SK-N-SH (cell line): ENCODE measurements at regions not wholly inside any gene's neighbourhood (a gene's known extent, or its start where the extent isn't known, plus 50 kb on each side); places are given as distances from the start of the nearest gene placed in this dataset.

ENCODE experiments used
- CTCF ChIA-PET: fragments of 300-600, 350-600 bp; formaldehyde crosslinking; extraction: SDS; loops from one replicate; lab custom pipeline; 2021; lab: Yijun Ruan, JAX
- POLR2A ChIA-PET: fragments of 350-600 bp; sonication (Branson Sonifier 250); formaldehyde crosslinking; extraction: SDS; loops from one replicate; lab custom pipeline; 2020; ENCODE audit warnings: antibody characterized with exemption, inconsistent platforms; lab: Yijun Ruan, JAX
- DNase-seq: peaks from one replicate; pipeline ENCODE4 v3.0.0; 2012
- H2AFZ ChIP-seq: fragments of 200-600 bp; sonication (generic); 2 replicates; pipeline ENCODE4 v1.8.1; 2016; ENCODE audit warnings: antibody characterized with exemption, mild to moderate bottlenecking, low read depth
- H3F3A ChIP-seq: fragments of 200-600 bp; sonication (generic); replicated peaks from 2 replicates; pipeline ENCODE3; 2016; ENCODE audit warnings: antibody characterized with exemption, mild to moderate bottlenecking; ENCODE audit not compliant: insufficient read depth
- H3K27ac ChIP-seq, 2 experiments: fragments of 200-500 bp in 1 of 2; fragments of 200-600 bp in 1 of 2; sonication (Bioruptor generic) in 1 of 2; sonication (generic), shearing (Covaris generic) in 1 of 2; 2 replicates each; pipeline versions ENCODE4 v1.5.1 to v1.6.1; 2014 to 2016; ENCODE audit warnings: low read depth in 2 of 2, inconsistent platforms in 1 of 2, low read length in 1 of 2, mild to moderate bottlenecking in 1 of 2, mixed read lengths in 1 of 2
- H3K27me3 ChIP-seq: fragments of 200-600 bp; sonication (generic), shearing (Covaris generic); 2 replicates; pipeline ENCODE4 v1.6.1; 2016; ENCODE audit warnings: mixed run types; ENCODE audit not compliant: insufficient read depth
- H3K36me3 ChIP-seq, 2 experiments: fragments of 200-500 bp in 1 of 2; fragments of 200-600 bp in 1 of 2; sonication (Bioruptor generic) in 1 of 2; sonication (generic) in 1 of 2; replicated peaks in 1 of 2; 2 replicates each; pipeline versions ENCODE3 to v1.5.1; 2014 to 2016; ENCODE audit warnings: low read length in 1 of 2, mild to moderate bottlenecking in 1 of 2; ENCODE audit not compliant: insufficient read depth in 2 of 2, control insufficient read depth in 1 of 2
- H3K4me1 ChIP-seq, 2 experiments: fragments of 200-500 bp in 1 of 2; fragments of 200-600 bp in 1 of 2; sonication (Bioruptor generic) in 1 of 2; sonication (generic), shearing (Covaris generic) in 1 of 2; 2 replicates each; pipeline versions ENCODE4 v1.5.1 to v1.6.1; 2014 to 2016; ENCODE audit warnings: low read depth in 1 of 2, low read length in 1 of 2, mixed run types in 1 of 2; ENCODE audit not compliant: insufficient read depth in 2 of 2, control insufficient read depth in 1 of 2
- H3K4me2 ChIP-seq: fragments of 200-600 bp; sonication (generic), shearing (Covaris generic); 2 replicates; pipeline ENCODE4 v1.6.1; 2017; ENCODE audit warnings: mixed run types
- H3K4me3 ChIP-seq, 2 experiments: fragments of 200-500 bp in 1 of 2; fragments of 200-600 bp in 1 of 2; sonication (Bioruptor generic) in 1 of 2; sonication (generic), shearing (Covaris generic) in 1 of 2; 2 replicates each; pipeline versions ENCODE4 v1.5.1 to v1.8.1; 2014 to 2016; ENCODE audit warnings: low read depth in 2 of 2, inconsistent platforms in 1 of 2, low read length in 1 of 2, mild to moderate bottlenecking in 1 of 2, mixed read lengths in 1 of 2, moderate library complexity in 1 of 2
- H3K79me2 ChIP-seq: fragments of 200-600 bp; sonication (generic); 2 replicates; pipeline ENCODE4 v1.8.1; 2017; ENCODE audit warnings: mild to moderate bottlenecking; ENCODE audit not compliant: insufficient read depth
- H3K9ac ChIP-seq: fragments of 200-600 bp; sonication (generic); 2 replicates; pipeline ENCODE4 v1.6.1; 2017; ENCODE audit warnings: mixed run types
- H3K9me2 ChIP-seq: fragments of 200-600 bp; sonication (generic); 2 replicates; pipeline ENCODE4 v1.6.1; 2017; ENCODE audit warnings: mixed run types
- H3K9me3 ChIP-seq: fragments of 200-600 bp; sonication (generic); 2 replicates; pipeline ENCODE4 v1.6.1; 2017; ENCODE audit warnings: mixed run types, mild to moderate bottlenecking, moderate library complexity
- H4K20me1 ChIP-seq: fragments of 200-600 bp; sonication (generic); 2 replicates; pipeline ENCODE4 v1.6.1; 2017; ENCODE audit warnings: mild to moderate bottlenecking, mixed run types; ENCODE audit not compliant: insufficient read depth
- CHD2 ChIP-seq: fragments of 150-350 bp; IDR thresholded peaks from 2 replicates; pipeline ENCODE4 v1.6.1; 2018; ENCODE audit warnings: low read length; ENCODE audit not compliant: partially characterized antibody
- EZH2phosphoT487 ChIP-seq: fragments of 200-600 bp; sonication (generic); IDR thresholded peaks from 2 replicates; pipeline ENCODE4 v1.6.1; 2017; ENCODE audit warnings: low read depth, mixed run types, mild to moderate bottlenecking, antibody characterized with exemption, moderate library complexity, borderline replicate concordance
- FOXJ3 ChIP-seq: sonication (generic); formaldehyde crosslinking; IDR thresholded peaks from 2 replicates; pipeline ENCODE4 v1.5.1; 2020; ENCODE audit warnings: mild to moderate bottlenecking, missing genetic modification reagents
- GATA2 ChIP-seq: sonication (generic); formaldehyde crosslinking; IDR thresholded peaks from 2 replicates; pipeline ENCODE4 v1.5.0; 2020; ENCODE audit warnings: mild to moderate bottlenecking, missing genetic modification reagents
- JUND ChIP-seq: IDR thresholded peaks from 2 replicates; pipeline ENCODE4 v1.4.0; 2012
- MEF2A ChIP-seq: IDR thresholded peaks from 2 replicates; pipeline ENCODE4 v1.4.0; 2012; ENCODE audit warnings: low read depth, borderline replicate concordance
- MXI1 ChIP-seq: IDR thresholded peaks from 2 replicates; pipeline ENCODE4 v1.6.1; 2012; ENCODE audit warnings: mild to moderate bottlenecking, low read depth, low read length, improper control_type of control experiment
- NRF1 ChIP-seq: IDR thresholded peaks from 2 replicates; pipeline ENCODE4 v1.6.1; 2012; ENCODE audit warnings: low read depth, mild to moderate bottlenecking, low read length
- POLR2AphosphoS5 ChIP-seq: IDR thresholded peaks from 2 replicates; pipeline ENCODE4 v1.6.1; 2012; ENCODE audit warnings: low read depth, low read length
- RAD21 ChIP-seq: IDR thresholded peaks from 2 replicates; pipeline ENCODE4 v1.6.1; 2012; ENCODE audit warnings: mild to moderate bottlenecking, low read length
- RCOR1 ChIP-seq: fragments of 150-350 bp; IDR thresholded peaks from 2 replicates; pipeline ENCODE4 v1.6.1; 2017; ENCODE audit warnings: antibody characterized with exemption, low read length
- RFX5 ChIP-seq: IDR thresholded peaks from 2 replicates; pipeline ENCODE4 v1.6.1; 2012; ENCODE audit warnings: mild to moderate bottlenecking, improper control_type of control experiment, low read length
- SMC3 ChIP-seq: IDR thresholded peaks from 2 replicates; pipeline ENCODE4 v1.6.1; 2012; ENCODE audit warnings: low read depth, low read length, improper control_type of control experiment
- TAF1 ChIP-seq: IDR thresholded peaks from 2 replicates; pipeline ENCODE4 v1.6.1; 2012; ENCODE audit warnings: low read depth, mild to moderate bottlenecking, low read length, moderate library complexity, borderline replicate concordance
- TCF12 ChIP-seq: IDR thresholded peaks from 2 replicates; pipeline ENCODE4 v1.4.0; 2012
- YY1 ChIP-seq: IDR thresholded peaks from 2 replicates; pipeline ENCODE4 v1.4.0; 2012; ENCODE audit warnings: low read depth, mild to moderate bottlenecking
- ZBTB33 ChIP-seq: IDR thresholded peaks from 2 replicates; pipeline ENCODE4 v1.4.0; 2012; ENCODE audit warnings: low read depth, borderline replicate concordance
- WGBS: methylation state at CpG from one replicate; pipeline ENCODE4 v1.1.6; 2017; ENCODE audit warnings: low lambda C conversion rate; 5-methylcytosine and 5-hydroxymethylcytosine counted together
- TF ChIP-seq, protein P1 (sequence below): IDR thresholded peaks from 2 replicates; pipeline ENCODE4 v1.6.1; 2012; ENCODE audit warnings: mild to moderate bottlenecking, low read depth, low read length, moderate library complexity
- TF ChIP-seq, protein P2 (sequence below): IDR thresholded peaks from 2 replicates; pipeline ENCODE4 v1.4.0; 2012; ENCODE audit warnings: low read depth, borderline replicate concordance
- TF ChIP-seq, protein P3 (sequence below): IDR thresholded peaks from 2 replicates; pipeline ENCODE4; 2012

- TF ChIP-seq, protein P1, sequence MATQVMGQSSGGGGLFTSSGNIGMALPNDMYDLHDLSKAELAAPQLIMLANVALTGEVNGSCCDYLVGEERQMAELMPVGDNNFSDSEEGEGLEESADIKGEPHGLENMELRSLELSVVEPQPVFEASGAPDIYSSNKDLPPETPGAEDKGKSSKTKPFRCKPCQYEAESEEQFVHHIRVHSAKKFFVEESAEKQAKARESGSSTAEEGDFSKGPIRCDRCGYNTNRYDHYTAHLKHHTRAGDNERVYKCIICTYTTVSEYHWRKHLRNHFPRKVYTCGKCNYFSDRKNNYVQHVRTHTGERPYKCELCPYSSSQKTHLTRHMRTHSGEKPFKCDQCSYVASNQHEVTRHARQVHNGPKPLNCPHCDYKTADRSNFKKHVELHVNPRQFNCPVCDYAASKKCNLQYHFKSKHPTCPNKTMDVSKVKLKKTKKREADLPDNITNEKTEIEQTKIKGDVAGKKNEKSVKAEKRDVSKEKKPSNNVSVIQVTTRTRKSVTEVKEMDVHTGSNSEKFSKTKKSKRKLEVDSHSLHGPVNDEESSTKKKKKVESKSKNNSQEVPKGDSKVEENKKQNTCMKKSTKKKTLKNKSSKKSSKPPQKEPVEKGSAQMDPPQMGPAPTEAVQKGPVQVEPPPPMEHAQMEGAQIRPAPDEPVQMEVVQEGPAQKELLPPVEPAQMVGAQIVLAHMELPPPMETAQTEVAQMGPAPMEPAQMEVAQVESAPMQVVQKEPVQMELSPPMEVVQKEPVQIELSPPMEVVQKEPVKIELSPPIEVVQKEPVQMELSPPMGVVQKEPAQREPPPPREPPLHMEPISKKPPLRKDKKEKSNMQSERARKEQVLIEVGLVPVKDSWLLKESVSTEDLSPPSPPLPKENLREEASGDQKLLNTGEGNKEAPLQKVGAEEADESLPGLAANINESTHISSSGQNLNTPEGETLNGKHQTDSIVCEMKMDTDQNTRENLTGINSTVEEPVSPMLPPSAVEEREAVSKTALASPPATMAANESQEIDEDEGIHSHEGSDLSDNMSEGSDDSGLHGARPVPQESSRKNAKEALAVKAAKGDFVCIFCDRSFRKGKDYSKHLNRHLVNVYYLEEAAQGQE: no peak
- TF ChIP-seq ZBTB33: no peak
- TF ChIP-seq GATA2: no peak
- TF ChIP-seq TAF1: no peak
- no peak for TF ChIP-seq FOXJ3
- TF ChIP-seq MXI1: no peak
- no peak for TF ChIP-seq POLR2AphosphoS5
- TF ChIP-seq EZH2phosphoT487: no peak
- no peak for TF ChIP-seq MEF2A
Measured at GRCh38 chr22:22986640-22987039, 83.7 kb upstream of the GNAZ start (continued).

- Histone ChIP-seq H3K4me2 (no peak overlapping the region), H3K9me2 (no peaks in the 10 kb centered on the region), H3K4me3 (no peak overlapping the region), H3K36me3 (no peaks in the 10 kb centered on the region), H3K27me3 (peaks cover 10% of the 10 kb centered on the region; the same call in 1 of the 2 replicates), H3K9ac (no peak overlapping the region), H3K9me3 (no peaks in the 10 kb centered on the region), H3K4me1 (no peaks in the 10 kb centered on the region), H2AFZ (no peak overlapping the region), H3K27ac (no peak overlapping the region), H3F3A (no peaks in the 10 kb centered on the region), H3K79me2 (no peaks in the 10 kb centered on the region), H4K20me1 (no peaks in the 10 kb centered on the region)
- WGBS: 6% methylated on average over 3 of the region's 3 CpGs
- DNase-seq: no peak
- ChIA-PET POLR2A (no interaction called here), CTCF (no interaction called here)
- TF ChIP-seq TCF12 (no peak), TAF1 (no peak), SMC3 (no peak), JUND (no peak), NRF1 (no peak), POLR2AphosphoS5 (no peak), FOXJ3 (no peak), CHD2 (no peak), RCOR1 (no peak), RFX5 (no peak), YY1 (no peak), MEF2A (no peak), RAD21 (no peak)
- TF ChIP-seq, protein P2, sequence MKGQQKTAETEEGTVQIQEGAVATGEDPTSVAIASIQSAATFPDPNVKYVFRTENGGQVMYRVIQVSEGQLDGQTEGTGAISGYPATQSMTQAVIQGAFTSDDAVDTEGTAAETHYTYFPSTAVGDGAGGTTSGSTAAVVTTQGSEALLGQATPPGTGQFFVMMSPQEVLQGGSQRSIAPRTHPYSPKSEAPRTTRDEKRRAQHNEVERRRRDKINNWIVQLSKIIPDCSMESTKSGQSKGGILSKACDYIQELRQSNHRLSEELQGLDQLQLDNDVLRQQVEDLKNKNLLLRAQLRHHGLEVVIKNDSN: no peak
- TF ChIP-seq, protein P3, sequence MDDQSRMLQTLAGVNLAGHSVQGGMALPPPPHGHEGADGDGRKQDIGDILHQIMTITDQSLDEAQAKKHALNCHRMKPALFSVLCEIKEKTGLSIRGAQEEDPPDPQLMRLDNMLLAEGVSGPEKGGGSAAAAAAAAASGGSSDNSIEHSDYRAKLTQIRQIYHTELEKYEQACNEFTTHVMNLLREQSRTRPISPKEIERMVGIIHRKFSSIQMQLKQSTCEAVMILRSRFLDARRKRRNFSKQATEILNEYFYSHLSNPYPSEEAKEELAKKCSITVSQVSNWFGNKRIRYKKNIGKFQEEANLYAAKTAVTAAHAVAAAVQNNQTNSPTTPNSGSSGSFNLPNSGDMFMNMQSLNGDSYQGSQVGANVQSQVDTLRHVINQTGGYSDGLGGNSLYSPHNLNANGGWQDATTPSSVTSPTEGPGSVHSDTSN: no peak
Measured at GRCh38 chr22:22988150-22988549, 82.2 kb upstream of the GNAZ start.
